HG03565 (cell line): ENCODE measurements at regions not wholly inside any gene's neighbourhood (a gene's known extent, or its start where the extent isn't known, plus 50 kb on each side); places are given as distances from the start of the nearest gene placed in this dataset.

Experiments used
- ATAC-seq: cut with Tn5 transposase; IDR thresholded peaks from one replicate; pipeline ENCODE4 v1.9.1; 2021; ENCODE audit warnings: mild to moderate bottlenecking, moderate library complexity; ENCODE audit not compliant: unreplicated experiment

DNA sequence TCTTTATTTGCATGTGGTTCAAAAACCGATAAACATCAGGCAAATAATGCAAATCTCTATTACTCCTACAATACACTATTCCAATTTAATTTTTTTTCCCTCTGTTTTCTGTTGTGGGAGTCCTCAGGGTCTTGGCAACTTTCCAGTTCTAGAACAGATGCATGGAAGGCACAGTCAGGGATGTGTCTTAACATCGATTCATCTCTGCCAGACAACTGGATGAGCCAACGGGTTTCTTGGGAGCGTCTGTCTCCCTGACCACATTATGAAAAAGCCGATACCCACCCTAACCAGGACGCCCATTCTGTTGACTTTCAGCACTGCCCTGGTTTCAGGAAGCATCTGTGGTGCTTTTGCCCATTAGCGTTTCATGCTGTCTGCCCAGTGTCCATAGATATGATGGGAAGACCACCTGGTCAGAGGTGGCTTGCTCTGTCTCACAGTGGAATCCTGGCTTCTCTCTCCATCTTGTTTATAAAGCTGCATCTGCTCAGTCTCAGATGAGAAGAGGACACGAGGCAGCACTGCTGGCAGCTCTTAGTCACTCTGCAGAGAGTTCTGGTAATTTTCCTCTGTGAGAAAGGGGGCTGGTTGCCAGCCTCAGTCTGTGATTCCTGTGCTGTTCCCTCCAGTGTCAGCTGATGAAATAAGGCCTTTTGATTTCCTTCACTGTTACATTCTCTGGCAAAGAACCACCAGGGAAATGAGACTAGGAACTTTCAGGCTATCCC lies 57.9 kb upstream of the KCNE4 start:
- ATAC-seq: no peak

DNA sequence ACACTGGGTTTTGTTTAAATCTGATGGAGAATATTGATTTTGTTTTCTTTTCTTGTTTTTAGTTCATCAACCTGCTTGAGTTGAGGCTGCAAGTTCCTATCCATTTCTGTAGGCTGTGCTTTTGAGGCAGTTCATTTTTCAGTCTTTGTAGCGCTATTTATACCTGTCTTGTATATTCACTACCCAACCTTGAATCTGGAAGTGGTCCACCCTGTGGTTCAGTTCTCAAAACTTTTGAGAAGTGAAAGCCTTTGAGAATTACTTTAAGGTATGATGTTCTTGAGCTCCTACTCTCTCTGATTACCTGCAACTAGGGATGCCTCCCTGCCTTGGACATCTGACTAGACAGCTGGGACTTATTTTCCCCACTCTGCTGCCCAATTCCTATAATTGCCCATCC lies 53.5 kb upstream of the KCNE4 start:
- ATAC-seq: peak; percentile 97

DNA sequence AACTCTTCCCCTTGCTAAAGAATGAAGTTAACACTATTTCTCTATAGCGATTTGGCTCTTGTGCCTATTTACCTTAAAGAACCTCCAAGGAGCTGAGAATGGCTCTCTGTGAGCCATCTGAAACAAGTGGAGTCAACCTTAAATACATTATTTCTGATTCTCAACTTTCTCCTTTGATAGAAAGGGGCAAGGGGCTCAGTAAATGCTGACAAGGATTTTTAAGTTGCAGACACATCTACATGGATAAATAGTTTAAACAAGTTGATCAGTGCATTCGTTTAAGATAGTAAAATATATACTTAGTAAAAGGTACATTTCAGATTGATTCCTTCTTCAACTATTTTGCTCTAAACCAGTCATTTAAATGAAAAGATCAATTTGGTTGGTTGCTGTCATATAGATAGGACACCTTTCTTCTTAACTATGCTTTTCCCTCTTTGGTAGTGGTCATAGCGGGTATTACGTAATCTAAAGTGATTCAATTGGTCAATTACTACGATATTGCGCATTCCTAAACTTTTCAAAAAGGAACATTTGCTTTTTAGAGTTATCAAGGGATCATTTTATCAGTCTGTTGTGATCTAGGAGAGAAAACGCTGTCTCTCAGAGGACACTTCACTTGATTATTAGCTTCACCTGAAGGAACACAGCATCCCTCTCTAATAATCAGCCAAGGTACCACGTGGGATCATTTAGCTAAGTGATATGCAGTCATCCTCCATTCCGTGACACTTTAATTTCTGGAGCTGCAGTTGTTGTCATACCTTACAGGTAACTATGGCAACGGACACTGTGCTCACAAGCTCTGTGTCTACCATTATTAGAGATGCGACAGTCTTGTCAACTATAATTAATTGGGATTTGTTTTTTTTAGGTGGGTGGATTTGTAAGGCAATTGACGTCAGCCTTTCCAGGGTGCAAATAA lies 50.9 kb upstream of the KCNE4 start:
- no peak for ATAC-seq

DNA sequence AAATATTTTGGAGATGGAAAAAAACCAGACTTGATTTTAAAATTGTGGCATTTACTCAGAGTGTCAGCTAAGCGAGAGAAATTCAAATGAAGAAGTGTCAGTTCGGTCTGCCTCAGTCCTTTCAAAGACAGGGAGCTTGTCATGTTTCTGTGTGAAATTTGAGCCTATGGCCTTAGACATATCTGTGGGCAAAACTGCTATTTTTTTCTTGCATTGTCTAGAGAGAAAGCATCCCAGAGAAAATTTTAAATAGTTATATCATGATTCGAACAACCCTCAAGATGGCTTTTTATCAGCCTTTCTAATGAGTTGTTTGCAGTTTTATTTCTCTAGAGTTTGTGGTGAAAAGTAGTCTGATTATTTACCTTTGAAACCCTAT lies 50.2 kb upstream of the KCNE4 start:
- no peak for ATAC-seq
